ENCODE measurements at regions not wholly inside any gene's neighbourhood (a gene's known extent, or its start where the extent isn't known, plus 50 kb on each side); places are given as distances from the start of the nearest gene placed in this dataset.

DNA sequence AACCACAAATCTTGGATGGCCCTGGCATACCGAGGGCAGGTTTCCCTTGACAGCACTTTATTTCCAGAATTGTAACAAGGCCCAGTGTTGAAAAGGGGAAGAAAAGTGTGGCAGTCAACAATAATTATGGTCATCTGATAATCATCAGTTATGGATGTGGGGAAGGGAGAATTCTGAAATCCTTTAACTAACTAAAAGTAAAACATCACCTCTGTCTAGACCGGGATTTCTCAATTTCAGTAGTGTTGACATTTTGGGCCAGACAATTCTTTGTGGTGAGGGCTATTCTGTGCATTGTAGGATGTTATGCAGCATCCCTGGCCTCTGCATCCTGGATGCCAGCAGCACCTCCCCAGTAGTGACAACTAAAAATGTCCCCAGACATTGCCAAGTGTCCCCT is 140.4 kb downstream of the PSAT1 start:
- TF ChIP-seq POLR2A (IDR thresholded peaks at IDR 0.05; ENCODE audit: low read length) (no peak), RAD21 (conservative IDR thresholded peaks at IDR 0.05 in 1 of 2, IDR thresholded peaks at IDR 0.05 in 1 of 2) (no peak), MAFK (IDR thresholded peaks at IDR 0.05; ENCODE audit: partially characterized antibody) (no peak), SMC3 (IDR thresholded peaks at IDR 0.05) (no peak), CEBPB (IDR thresholded peaks at IDR 0.05) (no peak), FOSB (CRISPR knock-in tag; IDR thresholded peaks at IDR 0.05) (no peak), EHMT2 (IDR thresholded peaks at IDR 0.05; ENCODE audit: low read depth) (no peak), RCOR1 (IDR thresholded peaks at IDR 0.05; ENCODE audit: low read depth, low read length) (no peak)
- TF ChIP-seq, protein P1, sequence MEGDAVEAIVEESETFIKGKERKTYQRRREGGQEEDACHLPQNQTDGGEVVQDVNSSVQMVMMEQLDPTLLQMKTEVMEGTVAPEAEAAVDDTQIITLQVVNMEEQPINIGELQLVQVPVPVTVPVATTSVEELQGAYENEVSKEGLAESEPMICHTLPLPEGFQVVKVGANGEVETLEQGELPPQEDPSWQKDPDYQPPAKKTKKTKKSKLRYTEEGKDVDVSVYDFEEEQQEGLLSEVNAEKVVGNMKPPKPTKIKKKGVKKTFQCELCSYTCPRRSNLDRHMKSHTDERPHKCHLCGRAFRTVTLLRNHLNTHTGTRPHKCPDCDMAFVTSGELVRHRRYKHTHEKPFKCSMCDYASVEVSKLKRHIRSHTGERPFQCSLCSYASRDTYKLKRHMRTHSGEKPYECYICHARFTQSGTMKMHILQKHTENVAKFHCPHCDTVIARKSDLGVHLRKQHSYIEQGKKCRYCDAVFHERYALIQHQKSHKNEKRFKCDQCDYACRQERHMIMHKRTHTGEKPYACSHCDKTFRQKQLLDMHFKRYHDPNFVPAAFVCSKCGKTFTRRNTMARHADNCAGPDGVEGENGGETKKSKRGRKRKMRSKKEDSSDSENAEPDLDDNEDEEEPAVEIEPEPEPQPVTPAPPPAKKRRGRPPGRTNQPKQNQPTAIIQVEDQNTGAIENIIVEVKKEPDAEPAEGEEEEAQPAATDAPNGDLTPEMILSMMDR (IDR thresholded peaks at IDR 0.05) = no peak
